ENCODE measurements at regions not wholly inside any gene's neighbourhood (a gene's known extent, or its start where the extent isn't known, plus 50 kb on each side); places are given as distances from the start of the nearest gene placed in this dataset.

GRCh38 chr12:103097496-103097895 lies 140.0 kb downstream of the ASCL1 start:
- TF ChIP-seq, protein P1, sequence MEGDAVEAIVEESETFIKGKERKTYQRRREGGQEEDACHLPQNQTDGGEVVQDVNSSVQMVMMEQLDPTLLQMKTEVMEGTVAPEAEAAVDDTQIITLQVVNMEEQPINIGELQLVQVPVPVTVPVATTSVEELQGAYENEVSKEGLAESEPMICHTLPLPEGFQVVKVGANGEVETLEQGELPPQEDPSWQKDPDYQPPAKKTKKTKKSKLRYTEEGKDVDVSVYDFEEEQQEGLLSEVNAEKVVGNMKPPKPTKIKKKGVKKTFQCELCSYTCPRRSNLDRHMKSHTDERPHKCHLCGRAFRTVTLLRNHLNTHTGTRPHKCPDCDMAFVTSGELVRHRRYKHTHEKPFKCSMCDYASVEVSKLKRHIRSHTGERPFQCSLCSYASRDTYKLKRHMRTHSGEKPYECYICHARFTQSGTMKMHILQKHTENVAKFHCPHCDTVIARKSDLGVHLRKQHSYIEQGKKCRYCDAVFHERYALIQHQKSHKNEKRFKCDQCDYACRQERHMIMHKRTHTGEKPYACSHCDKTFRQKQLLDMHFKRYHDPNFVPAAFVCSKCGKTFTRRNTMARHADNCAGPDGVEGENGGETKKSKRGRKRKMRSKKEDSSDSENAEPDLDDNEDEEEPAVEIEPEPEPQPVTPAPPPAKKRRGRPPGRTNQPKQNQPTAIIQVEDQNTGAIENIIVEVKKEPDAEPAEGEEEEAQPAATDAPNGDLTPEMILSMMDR (IDR thresholded peaks at IDR 0.05) = no peak
- TF ChIP-seq EZH2 (IDR thresholded peaks at IDR 0.05; ENCODE audit: borderline replicate concordance, insufficient read depth, low read depth, low read length, poor library complexity, severe bottlenecking) = no peak
